Ureter (tissue), 1 donor: ENCODE measurements at regions not wholly inside any gene's neighbourhood (a gene's known extent, or its start where the extent isn't known, plus 50 kb on each side); places are given as distances from the start of the nearest gene placed in this dataset.
"Not testable (repeated sequence)": the region's sequence is repeated elsewhere in the genome, so short reads cannot be mapped to it uniquely, and the experiment has no call there.

Experiments used
- DNase-seq: peaks from one replicate; pipeline ENCODE4 v3.0.0-alpha.2; 2020; ENCODE audit warnings: low spot score
- donor health status: DM: yes; HTN: yes; CAD: no.

- DNase-seq: no peak
These were observed 189.3 kb upstream of the PIK3R1 start for GRCh38 chr5:68026092-68026885.

DNA sequence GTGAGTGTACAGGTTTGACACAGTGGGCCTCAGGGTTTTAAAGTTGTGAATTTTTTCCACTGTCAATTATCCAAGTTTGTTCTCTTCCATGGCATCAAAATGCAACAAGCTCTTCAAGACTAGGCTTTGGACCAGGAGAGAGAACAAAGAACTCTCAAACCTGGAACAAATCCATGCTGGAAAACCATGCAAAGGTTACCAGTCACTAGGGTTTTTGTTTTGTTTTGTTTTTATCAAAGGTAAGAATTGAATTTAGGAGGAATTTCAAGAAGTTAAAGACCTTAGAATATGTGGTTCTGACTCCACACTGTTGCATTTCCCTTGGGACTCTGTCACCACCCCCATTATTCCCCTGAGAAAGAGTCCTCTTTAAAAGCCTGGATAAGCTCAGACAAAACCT is 191.1 kb upstream of the PIK3R1 start:
- no peak for DNase-seq

- DNase-seq: no peak
These were observed 193.6 kb upstream of the PIK3R1 start for GRCh38 chr5:68021916-68022315.

DNA sequence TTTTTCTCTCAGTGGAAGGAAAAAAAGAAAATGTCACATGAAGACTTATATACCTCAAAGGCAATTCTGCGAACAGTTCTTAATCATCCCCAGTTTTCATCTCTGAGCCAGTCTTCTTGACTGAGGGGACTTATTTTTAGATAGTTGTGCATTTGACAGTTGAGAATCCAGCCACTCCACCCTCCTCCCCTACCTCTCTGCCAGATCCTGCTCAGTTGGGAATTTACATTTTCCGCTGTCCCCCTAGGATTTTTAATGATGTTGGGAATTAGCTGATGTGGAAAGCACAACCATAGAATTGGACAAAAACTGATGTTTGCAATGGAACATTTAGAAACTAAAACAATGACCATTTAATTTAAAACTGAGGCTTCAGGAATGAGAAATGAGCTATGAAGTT is 194.3 kb upstream of the PIK3R1 start:
- DNase-seq: no peak

GRCh38 chr5:68020461-68020969 is 195.0 kb upstream of the PIK3R1 start:
- not testable (repeated sequence) for DNase-seq

DNA sequence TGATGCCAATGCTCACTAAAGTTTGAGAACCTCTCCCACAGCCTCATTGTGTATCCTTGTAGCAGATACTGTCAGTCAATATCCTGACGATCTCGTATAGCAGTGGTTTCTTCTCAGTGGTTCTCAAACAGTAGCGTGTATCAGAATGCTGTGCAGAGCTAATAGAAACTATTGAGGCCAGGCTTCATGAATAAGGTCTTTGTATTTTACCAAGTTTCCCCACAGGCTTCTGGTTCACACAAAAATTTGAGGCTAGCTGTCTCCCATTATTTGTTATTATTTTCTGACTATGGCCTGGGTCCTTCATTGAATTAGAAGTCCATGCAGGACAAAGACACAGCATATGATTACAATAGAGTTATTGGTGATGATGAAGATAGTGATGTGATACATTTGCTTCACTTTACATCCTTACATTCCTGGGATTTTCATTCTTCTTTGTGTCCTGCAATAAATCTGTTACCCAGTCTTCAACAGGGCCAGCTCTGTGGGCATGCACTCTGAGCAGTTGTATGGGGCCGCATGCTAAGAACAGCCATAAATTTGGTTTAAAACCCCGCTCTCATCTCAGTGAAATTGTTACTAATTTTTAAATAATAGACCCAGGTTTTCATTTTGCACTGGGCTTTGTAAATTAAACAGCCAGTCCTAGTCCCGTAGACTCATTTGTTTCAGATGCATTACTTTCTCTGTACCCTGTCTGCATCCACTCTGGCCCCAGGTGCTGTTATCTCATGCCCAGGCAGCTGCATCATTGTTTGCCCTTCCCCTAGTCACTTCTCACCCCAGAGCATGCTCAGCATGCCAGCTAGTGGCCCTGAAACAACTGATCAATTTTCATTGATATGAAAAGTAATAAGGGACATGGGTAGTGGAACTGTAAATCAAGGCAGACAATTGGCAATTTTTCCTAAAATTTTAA is 199.9 kb upstream of the PIK3R1 start:
- no peak for DNase-seq

DNA sequence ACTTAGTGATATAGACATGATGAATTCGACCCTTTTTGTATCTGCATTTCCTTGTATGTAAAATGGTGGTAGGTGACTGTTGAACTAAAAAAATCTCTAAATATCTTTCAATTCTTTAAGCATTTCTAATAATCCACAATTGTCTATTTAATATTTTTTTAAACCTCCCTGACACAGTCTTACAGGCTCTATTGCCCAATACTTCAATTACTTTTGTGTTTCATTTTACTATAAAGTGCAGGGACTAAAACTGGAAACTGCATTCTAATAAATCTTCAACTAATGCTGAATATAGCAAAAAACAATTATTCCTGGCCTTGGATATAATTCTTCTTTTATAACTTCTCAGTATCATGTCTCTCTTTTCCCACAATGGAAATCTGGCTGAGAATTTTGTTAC is 202.7 kb upstream of the PIK3R1 start:
- DNase-seq: no peak

GRCh38 chr5:68012429-68012828 is 203.1 kb upstream of the PIK3R1 start:
- no peak for DNase-seq

DNA sequence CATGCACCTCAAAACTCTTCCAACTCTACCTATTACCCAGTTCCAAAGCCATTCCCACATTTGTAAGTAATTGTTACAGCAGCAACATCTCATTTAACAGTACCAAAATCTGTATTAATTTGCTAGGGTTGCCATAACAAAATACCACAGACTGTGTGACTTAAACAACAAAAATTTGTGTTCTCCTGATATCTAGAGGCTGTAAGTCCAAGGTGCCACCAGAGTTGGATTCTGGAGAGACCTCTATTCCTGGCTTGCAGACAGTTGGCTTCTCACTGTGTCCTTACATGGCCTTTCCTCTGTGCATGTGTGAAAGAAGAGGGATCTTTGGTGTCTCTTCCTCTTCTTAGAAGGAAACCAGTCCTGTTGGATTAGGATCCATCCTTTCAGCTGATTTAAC is 203.8 kb upstream of the PIK3R1 start:
- no peak for DNase-seq

- DNase-seq: no peak
These were observed 204.2 kb upstream of the PIK3R1 start for GRCh38 chr5:68011259-68011760.

DNA sequence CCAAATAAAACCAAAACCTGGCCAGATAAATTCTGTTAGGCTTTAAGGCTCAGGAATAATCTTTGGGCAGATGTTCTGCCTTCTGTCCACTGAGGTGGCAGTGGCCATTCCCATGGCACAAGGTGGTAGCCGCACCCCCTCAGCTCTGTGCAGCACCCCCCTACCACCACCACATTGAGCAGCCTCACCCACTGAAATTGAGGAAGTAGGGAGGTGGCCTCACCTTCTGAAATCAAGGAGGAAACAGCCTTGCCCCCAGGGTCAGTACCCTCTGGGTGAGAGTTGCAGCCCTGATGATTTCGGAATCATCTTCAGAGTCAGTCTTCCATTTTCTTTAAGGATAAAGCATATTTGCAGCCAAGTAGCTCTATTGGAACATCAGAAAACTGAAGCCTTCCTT is 204.8 kb upstream of the PIK3R1 start:
- no peak for DNase-seq

DNA sequence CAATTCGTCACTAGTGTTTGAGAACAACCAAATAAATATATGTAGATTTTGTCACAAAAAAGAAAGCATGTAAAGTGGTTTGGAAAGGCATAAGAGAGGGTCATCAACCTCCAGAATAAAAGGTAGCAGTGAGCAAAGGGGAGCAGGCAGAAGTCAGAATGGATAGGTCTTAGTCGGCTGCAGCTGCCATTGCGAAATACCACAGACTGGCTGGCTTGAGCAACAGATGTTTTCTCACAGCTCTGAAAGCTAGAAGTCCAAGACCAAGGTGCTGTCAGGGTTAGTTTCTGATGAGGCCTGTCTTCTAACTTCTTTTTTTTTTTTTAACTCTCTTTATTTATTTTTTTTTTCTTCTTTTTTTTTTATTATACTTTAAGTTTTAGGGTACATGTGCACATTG is 208.1 kb upstream of the PIK3R1 start:
- DNase-seq: peak; percentile 51

GRCh38 chr5:68002836-68003235 is 212.7 kb upstream of the PIK3R1 start:
- no peak for DNase-seq

- DNase-seq: no peak
These were observed 214.8 kb upstream of the PIK3R1 start for GRCh38 chr5:68000805-68001204.

DNA sequence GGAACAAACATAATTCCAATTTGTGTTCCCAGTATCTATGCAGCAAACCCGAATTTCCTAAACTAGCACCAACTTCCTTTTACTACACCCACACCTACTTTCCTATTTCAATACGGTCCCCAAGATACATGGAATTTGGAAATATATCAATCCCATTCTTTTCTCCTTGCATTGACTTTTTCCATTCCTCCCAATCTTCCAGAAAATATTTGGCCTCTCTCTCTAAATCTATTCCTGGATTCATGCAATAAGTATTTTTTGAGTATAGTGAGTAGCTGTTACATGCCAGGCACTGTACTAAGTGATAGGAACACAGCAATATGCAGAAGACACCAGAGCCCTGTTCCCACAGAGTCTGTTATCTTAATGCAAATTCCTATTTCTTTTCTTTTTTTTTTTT is 216.2 kb upstream of the PIK3R1 start:
- DNase-seq: no peak

- DNase-seq: peak; percentile 63
These were observed 216.8 kb upstream of the PIK3R1 start for GRCh38 chr5:67998709-67999261.

DNA sequence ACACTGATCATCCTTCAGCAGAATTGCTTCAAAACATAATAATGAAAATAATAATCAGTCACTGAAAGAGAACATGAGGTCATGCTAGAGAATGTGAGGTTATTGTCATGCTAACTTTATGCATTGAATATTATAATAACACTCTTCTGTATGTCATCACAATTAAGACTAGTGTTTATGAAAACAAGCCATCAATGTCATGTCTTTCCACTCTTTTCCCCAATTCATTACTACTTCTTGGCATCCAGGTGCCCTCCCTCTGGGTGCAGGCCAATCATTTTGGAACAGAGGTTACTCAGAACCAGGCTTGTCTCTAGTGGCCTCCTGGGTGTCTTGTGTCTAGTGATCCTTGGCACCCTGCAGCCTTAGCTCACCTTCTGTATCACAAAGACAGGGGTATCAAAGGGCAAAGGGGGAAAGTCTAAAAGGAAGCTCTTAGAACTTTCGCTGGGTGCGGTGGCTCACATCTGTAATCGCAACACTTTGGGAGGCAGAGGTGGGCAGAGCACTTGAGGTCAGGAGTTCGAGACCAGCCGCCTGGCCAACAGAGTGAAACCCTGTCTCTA is 217.6 kb upstream of the PIK3R1 start:
- DNase-seq: no peak

DNA sequence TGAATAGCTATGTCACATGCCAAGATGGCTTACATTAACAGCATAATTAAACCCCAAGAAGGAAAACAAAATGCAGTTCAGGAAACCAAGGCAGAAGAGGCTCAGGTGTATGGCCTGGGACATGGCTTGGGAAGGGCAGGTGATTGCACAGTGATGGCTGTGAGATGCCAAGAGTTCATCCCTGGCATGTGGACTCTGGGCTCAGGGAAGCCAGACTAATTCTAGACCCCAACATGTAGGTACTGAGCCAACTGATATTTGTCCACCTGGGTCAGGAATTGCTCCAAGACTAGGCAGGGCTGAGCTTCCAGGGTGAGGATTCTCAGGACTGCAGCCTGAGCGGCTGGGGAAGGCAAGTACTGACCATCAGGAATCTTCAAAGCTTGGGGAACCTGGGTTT is 218.4 kb upstream of the PIK3R1 start:
- no peak for DNase-seq

DNA sequence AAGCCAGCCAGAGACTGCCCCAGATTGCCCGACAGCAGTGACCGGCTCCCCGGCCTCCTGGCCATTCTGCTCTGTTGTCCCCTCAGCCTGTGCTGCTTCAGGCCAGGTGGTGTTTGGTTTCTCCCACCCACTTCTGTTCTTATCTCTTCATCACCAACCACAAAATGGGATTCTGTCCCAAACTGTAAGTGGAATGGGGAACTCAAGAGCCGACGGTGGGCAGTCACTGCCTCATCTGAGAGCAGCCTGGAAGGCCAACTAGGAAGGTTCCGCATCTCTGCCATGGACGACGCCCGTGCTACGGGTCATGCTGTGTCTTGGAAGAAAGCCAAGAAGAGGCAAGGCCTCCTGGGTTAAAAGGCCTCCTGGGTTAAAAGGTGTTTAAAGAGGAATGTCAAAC is 219.0 kb upstream of the PIK3R1 start:
- no peak for DNase-seq

GRCh38 chr5:67992923-67993322 is 222.6 kb upstream of the PIK3R1 start:
- DNase-seq: no peak

- no peak for DNase-seq
These were observed 226.1 kb upstream of the PIK3R1 start for GRCh38 chr5:67989456-67989855.

DNA sequence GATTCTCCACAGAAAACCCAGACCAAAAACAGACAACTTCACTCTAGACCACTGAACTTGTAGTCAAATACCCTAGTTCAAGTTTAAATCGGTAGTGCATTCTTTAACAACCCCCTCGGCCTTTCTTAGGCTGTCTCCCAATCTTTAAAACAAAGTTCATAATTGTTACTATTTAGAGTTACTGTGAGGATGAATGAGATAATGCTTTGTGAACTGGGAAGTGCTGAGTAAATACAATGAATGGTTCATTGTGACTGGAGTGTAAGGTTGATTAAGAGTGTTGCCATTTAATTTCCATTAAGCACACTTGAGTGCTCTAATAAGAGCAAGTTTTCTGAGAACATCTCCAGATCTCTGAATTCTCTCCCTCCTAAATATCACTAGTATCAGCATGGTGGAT is 228.8 kb upstream of the PIK3R1 start:
- no peak for DNase-seq
